ENCODE measurements at regions not wholly inside any gene's neighbourhood (a gene's known extent, or its start where the extent isn't known, plus 50 kb on each side); places are given as distances from the start of the nearest gene placed in this dataset.
"Not testable (repeated sequence)": the region's sequence is repeated elsewhere in the genome, so short reads cannot be mapped to it uniquely, and the experiment has no call there.

DNA sequence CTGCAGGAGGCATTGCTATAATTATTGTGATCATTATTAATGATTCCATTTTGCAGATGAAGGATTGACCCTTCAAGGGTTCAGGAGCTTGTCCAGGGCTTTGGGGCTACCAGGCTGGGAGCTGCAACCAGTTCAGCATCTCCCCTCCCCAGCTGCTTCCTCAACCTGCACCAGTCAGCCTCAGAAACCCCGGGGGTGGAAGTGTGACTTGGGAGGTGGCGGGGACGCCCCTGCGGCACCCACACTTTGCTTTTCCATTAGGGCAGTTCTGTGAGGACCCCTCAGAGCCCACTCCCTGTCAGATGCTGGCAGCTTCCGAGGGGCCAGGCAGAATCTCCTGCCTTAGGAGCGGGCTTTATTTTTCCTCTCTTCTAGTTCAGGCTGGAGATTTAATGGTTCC, 85.6 kb downstream of the OLFM1 start:
- DNase-seq, result no peak

DNA sequence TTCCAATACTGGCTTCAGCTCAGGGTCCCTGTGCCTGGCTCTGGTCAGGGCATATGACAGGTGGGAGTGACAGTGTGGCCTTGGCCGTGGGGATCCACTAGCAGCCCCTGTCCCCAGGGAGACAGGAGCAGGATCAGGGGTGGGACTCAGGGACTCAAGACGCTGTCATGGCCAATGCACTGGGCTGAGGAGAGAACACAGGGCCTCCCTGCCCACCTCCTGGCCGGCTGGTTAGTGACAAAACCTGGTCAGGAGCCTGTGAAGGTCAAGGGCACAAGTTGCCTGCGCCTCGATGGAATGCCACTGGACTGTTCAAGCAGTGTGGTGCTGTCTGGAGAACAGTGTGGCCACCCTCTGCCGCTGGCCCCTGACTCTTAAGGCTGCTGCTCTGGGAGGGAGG, 86.8 kb downstream of the OLFM1 start:
- no peak for DNase-seq

DNA sequence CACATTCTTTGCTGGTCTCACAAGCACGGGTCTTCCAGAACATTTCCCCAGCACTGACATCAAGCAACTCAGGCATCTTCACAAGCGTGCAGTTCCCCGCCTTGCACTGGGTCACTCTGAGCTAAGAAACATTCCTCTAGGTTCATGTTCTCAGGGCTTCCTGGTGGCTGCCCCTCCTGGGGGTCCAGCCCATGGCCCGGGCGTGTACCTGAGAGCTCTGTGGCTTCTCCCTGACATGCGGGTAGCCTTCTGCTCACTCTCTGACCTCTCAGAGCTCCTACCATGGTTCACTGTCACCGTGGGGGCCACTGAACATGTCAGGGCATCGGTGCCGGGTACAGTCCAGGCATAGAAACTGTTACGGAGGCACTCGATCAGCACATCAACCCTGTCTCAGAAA, 87.5 kb downstream of the OLFM1 start:
- DNase-seq, result no peak

DNA sequence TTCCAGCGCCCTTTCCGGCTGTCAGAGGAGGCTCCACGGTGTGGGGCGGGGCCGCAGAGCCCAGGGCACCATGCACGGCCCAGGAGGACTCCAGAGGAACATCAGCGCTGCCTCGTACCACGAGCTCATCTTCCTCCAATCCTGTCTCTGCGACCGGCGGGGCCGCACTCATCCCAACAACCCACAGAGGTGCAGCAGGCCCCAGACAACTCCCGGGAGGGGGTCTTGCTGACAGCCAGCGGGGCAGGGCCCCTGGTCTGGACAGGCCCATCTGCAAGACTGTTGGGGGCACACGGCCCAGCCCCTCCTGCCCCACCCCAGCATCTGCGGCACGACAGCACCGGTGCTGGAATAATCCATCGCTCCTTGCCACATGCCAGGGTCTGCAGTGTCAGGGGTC, 88.8 kb downstream of the OLFM1 start:
- no peak for DNase-seq

DNA sequence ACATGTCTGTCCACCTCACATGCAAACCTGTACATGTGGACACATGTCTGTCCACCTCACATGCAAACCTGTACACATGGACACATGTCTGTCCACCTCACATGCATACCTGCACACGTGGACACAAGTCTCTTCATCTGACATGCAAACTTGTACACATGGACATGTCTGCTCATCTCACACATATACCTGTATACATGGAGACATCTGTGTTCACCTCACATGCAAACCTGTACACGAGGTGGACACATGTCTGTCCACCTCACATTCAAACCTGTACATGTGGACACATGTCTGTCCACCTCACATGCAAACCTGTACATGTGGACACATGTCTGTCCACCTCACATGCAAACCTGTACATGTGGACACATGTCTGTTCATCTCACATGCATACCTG, 90.1 kb downstream of the OLFM1 start:
- DNase-seq, result not testable (repeated sequence)

DNA sequence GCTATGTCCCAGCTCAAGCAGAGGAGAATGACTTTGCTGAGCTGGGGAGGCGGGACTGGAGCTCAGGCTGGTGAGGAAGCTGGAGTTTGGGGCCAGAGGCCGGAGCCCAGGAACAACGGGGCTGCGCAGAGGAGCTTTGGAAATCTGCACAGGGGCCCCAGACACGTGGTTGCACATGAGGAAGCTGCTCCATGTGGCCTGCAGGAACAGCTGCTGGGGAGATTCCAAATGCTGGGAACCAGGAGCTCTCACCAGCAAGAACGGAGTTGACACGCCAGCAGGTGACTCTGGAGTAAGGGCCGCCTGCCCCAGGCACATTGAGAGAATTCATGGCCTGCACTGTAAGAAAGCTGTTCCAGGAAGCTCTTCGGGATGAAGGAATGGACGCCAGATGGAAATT, 91.0 kb downstream of the OLFM1 start:
- no peak for DNase-seq

DNA sequence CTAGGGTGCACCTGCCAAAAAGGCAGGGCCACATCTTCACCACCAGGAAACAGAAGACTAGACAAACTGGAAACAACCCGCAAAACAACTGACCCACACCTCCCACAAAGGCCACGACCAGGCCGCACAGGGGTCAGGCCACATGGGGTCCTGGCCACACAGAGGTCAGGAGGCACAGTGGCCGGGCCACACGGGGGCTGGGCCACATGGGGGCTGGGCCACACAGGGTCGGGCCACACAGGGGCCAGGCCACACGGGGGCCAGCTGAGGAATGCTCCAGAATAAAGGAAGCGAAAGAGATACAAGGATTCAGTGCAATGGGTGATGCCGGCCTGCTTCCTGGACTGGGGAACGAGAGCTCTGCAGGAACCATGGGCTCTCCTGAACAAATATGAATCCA, 91.6 kb downstream of the OLFM1 start:
- DNase-seq, result no peak

DNA sequence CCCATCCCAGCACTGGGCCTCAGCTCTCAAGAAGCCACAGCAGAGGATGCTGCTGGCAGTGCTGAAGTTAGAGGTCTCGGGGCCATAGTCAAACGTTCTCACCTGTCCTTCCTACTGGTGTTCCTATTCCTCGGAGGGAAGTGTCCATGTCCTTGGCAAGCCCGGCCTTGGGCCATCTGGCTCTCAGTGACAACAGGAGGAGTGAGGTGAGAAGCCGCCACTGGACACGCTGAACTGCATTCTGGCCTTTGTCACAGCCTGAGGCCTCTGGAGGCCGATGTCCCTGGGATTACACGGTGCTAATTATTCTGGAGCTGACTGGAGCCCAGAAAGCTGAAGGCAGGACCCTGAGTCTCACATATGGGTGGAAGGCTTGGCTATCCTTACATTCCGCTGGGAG, 92.5 kb downstream of the OLFM1 start:
- DNase-seq, result no peak

DNA sequence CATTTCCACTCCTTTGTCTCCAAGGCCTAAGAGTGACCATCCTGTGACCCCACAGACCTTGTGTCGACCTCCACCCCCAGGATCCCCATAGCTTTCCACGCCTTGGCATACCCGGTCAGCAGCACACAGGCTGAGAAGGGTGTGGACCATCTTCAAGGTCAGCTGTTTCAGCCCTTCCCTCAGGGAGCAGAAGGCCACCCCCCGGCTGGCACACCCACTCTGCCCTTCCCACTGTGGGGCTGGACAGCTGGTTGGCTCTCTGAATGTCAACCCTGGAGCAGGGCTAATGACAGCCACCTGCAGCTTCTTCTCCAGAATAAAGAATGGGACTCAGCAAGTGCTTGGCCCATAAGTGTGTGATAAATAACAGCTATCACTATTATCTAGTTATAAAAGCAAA, 93.1 kb downstream of the OLFM1 start:
- no peak for DNase-seq

DNA sequence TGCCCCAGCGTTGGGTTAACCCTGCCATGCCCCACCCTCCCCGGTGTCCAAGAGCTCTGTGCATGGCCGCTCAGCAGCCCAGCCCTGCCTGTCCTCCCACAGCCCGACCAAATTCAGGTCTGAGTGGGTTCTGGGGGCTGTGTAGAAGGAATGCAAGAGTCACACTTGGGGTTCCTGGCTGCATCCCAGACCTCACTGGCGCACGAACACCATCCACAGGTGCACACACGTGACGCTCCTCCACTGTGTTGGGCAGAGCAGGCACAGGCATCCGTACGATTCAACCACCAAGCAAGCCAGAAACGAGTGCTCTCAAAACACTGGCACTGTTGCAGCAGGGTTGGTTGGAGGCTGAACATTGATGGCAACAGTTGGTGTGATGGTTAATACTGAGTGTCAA, 93.9 kb downstream of the OLFM1 start:
- no peak for DNase-seq

DNA sequence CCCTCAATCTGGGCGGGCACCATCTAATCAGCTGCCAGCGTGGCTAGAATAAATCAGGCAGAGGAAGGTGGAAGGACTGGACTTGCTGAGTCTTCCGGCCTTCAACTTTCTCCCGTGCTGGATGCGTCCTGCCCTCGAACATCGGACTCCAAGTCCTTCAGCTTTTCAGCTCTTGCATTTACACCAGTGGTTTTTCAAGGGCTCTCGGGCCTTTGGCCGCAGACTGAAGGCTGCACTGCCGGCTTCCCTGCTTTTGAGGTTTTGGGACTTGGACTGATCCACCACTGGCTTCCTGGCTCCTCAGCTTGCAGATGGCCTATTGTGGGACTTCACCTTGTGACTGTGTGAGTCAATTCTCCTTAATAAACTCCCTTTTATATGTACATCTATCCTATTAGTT, 94.4 kb downstream of the OLFM1 start:
- not testable (repeated sequence) for DNase-seq

DNA sequence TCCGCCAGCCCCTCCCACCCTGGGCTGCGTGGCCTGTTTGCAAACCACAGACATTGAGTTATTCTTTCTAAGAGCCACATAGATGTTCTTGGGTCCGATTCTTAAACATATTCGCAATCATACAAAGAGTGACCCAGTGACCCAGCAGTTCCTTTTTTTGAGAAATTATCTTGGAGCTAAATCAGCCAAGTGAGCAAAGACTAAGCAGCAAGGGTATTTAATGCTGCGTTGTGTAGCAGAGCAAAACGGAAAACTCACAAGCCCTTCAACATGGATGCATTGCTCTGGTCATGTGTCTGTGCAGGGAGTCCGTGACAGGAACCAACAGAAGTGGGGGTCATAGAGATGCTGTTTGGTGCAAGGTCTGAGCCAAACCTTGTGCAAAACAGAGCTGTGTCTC, 95.6 kb downstream of the OLFM1 start:
- no peak for DNase-seq

DNA sequence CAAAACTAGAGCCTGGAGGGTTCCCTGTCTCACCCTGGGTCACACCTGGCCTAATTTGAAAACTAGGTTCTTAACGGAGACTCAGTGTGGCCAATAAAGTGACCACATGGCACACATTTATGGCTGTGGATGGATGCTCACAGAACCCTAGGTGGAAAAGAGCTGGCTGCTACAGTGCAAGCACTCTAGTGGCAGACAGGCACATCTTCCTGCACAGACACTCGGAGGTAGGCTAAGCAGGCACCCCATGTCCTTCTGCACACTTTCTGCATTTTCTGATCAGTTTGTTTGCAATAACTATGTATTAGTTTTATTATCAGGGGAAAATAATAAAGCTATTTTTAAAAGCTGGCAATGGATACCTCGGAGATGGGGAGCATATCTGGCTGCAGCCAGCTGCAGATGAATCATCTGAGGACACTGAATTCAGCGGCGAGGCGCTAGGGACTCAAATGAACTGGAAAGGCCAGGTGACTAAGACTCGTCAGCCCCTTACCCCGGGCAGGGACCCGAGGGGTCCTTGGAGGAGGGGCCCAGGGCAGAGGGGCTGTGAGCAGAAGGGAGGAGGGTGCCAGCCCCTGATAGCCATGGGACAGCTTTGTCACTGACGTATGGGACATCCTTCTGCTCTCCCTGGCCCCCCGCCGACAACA, 96.2 kb downstream of the OLFM1 start:
- DNase-seq, result no peak

DNA sequence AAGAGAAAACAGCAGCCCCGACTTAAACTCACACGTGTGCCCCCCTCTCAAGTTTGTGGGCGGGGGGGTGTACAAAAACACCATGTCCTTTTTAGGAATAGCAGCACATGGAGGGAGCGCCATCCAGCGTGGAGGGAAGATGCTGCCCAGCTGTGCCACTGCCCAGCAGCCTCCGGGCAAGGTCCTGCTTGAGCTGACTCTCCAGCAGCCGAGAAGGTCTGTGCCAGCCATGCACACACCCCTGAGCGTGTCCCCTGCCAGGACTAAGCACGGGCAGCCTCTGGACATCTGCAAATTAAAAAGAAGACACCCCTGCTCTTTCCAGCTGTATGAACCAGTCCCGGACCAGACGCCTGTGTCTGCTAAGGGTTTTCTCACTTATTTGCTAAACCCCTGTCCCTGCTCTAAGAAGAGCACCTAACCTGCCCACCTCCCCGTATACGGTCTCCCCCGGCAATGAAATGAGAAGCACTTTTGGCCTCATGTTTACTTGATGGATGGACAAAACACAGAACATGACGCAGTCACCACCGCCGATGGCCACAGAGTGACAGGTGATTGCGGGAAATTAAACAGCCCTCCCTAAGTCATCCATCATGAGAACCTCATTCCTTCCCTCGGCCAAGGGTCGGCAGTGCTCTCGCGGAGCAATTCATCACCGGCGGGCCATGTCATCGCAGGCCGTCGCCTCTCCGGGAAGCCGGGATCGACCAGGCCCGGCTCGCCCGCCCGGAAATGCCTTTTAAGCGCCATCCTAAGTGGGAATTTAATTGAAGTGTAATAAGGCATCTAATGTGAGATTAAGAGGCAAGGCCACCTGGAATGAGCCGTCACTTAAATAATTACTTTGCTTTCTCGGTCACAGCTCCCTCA, 96.9 kb downstream of the OLFM1 start:
- no peak for DNase-seq

DNA sequence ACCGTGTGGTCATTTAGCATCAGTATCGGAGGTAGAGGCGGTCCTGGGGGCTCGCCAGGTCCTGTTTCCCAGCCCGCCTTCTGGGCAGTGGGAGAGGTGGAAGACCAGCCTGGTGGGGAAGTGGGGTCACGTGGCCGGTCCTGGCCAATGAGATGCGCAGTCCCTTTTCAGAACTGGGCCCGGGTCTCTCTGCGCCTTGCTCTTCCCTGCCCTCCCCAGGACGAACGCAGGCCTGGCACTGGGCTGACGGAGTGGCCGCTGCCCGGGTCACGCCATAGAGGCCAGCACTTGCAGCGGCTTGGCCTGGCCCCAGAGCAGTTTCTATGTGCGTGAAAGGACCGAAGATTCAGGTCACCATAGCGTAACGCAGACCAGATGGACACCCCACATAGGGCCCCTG, 97.6 kb downstream of the OLFM1 start:
- DNase-seq, result no peak

DNA sequence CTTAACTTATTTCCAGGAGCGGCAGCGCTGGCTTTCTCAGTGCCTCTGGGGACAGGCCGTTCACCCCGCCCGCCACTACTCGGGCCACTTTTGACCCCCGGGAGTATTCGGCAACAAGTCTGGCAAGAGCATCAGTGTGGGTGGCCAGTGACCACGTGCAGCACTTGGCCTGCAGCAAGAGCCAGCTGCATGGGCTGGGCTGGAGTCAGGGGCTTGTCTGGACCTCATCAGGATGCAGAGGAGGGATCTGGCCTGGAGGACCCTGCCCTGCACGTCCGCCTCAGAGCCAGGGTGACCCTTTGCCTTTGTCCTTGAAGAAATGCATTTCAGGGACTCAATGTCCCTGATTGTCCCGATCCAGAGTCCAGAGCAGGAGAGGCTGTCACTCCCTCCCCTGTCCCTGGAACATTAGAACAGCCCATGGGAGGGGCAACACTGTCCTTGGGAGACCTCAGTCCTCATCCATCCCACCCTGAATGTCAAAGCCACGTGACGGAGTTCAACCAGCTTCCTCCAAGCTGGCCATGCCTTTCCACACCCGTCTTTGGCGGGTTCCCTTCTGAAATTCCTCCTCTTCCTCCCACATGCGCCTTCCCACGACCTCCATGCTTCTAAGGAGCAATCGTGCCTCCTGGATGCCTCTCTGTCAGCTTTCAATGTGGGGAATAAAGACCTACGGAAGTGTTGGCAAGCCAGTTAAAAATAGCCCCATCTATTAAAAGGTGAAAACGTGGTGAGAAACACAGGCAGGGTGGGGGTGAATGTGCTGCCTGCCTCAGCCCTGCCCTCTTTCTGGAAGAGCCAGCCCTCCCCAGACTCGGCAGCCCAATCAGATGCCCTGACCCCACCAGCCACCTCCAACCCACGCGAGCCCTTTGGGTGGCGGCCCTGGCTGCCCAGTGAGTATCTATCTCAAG, 99.0 kb downstream of the OLFM1 start:
- DNase-seq, result no peak

DNA sequence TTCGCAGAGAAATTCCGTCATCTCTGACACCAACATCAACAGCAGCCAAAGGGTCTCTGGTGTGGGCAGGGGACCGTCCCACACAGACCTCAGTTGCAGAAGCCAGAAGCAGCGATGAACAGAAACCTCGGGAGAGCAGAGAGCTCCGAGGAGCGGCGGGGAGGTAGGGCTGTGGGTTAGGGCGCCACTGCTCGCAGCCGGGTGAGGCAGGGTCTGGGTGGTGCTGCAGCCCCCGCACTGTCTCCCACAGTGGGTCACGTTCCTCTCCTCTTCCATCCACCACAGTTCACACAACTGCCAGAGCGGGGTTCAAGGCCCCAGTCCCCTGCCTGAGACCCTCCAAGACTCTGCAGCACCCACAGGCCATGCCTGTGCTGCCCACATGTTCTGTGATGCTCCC, 99.9 kb downstream of the OLFM1 start:
- no peak for DNase-seq

DNA sequence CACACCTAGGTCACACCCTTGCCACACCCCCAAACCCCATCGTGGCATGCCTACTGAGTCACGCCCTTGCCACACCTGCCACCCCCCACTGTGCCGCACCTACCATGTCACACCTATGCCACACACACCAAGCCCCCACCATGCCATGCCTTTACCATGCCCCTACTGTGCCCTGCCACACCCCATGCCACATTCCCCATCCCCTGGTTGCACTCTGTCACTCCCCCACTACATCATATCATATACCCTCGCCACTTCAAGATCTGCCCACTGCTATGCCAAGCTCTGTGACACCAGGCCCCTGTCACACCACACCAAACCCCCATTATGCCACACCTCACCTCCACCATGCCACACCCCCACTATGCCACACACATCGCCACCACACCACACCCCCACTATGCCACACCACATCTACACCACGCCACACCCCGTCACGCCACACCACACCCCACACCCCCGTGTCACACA, 101.2 kb downstream of the OLFM1 start:
- DNase-seq, result no peak

DNA sequence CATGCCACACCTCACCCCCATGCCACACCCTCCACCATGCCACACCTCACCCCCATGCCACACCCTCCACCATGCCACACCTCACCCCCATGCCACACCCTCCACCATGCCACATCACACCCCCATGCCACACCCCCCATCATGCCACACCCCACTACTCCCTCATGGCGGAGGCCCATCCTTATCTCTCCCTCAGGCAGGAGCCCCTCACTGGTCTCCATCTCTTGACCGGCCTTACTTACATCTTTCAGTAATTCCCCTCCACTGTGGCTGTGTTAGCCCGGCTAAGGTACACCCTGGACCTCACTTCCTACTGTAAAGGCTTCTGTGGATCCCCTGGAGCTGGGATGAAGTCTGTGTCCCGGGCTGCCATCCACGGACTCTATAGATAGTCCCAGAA, 102.0 kb downstream of the OLFM1 start:
- no peak for DNase-seq

DNA sequence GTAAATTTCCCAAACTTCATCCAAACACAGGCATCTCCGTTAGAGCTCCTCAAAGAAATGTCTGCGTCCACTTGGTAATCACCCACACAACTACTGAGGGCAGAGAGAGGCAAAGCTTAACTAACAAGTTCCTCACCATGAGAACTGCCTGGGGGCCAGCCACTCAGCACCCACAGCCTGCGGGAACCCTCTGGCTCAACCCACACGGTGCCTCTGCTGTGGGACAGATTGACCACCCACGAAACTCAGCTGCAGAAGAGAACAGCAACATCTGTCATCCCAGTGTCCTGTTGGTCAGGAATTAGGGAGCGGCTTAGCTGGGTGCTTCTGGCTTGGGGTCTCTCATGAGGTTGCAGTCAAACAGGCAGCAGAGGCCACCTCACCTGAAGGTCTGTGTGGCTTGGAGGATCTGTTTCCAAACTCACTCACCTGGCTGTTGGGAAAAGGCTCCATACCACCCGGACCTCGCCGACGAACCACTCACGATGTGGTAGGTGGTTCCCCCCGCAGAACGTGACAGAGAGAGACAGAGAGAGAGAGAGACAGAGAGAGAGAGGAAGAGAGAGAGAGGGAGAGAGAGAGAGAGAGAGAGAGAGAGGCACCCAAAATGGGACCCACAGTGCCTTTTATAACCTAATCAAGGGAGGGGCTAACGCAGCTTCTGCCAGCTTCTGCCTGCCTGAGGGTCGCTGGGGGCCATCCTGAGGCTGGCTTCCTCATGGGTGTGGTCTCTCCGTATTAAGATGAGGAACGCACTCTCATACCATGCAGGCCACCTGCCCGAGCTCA, 103.5 kb downstream of the OLFM1 start:
- no peak for DNase-seq

DNA sequence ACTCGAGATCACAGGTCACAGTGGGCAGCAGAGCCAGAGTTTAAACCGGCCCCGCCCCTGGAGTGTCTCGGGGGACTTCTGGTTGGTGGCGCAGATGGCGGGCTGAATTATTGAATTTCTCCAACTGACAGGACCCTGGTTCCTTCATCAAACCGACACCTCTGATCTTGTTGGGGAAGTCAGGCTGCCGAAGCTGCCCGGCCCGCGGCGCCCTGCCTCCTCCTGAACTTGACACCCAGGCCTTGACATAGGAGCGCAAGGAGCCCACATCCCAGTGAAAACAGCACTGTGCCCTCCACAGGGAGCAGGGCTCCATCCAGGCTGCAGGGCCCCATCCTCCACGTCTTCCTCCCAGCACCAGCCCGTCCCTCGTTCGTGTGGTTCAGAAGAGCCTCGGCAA, 105.2 kb downstream of the OLFM1 start:
- no peak for DNase-seq

DNA sequence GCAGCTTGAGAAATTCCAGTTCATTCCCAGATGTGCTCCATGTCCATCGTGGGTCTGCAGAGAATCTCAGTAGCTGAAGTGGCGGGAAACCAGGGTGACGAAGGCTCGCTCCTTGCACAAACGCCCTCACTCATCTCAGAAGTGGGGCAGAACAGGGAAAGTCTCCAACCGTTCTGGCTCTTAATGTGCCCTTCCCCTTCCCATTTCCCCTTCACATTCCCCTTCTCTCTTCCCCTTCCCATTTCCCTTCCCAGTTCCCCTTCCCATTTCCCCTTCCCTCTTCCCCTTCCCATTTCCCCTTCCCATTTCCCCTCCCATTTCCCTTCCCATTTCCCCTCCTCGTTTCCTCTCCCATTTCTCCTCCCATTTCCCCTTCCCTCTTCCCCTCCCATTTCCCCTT, 108.5 kb downstream of the OLFM1 start:
- not testable (repeated sequence) for DNase-seq

DNA sequence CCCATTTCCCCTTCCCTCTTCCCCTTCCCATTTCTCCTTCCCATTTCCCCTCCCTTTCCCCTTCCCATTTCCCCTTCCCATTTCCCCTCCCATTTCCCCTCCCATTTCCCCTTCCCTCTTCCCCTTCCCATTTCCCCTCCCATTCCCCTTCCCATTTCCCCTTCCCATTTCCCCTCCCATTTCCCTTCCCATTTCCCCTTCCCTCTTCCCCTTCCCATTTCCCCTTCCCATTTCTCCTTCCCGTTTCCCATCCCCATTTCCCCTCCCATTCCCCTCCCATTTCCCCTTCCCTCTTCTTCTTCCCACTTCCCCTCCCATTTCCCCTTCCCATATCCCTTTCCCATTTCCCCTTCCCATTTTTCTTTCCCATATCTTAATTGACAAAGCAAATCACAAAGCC, 109.0 kb downstream of the OLFM1 start:
- DNase-seq, result no peak
